ENCODE measurements at regions not wholly inside any gene's neighbourhood (a gene's known extent, or its start where the extent isn't known, plus 50 kb on each side); places are given as distances from the start of the nearest gene placed in this dataset.

- H3K4me1 ChIP-seq (ENCODE audit: control insufficient read depth in 1 of 2, low read depth in 2 of 2) = no peaks in the 10 kb centered on the region
- H3K9me3 ChIP-seq = no peaks in the 10 kb centered on the region
- no peak overlapping the region for H3K4me3 ChIP-seq
- ATAC-seq (ENCODE audit: insufficient number of reproducible peaks, low FRiP score, low read depth) (no peak), DNase-seq (ENCODE audit: low spot score) (no peak)
- no peaks in the 10 kb centered on the region for H3K36me3 ChIP-seq
- no peaks in the 10 kb centered on the region for H3K27me3 ChIP-seq (replicated peaks; ENCODE audit: insufficient read depth)
- no peak overlapping the region for H3K27ac ChIP-seq
- no peak for TF ChIP-seq CTCF (IDR thresholded peaks at IDR 0.05)
These were observed 336.4 kb downstream of the EIPR1 start for GRCh38 chr2:3041246-3041645.

GRCh38 chr2:3040496-3041140, 337.0 kb downstream of the EIPR1 start:
- no peak overlapping the region for H3K27ac ChIP-seq
- H3K4me3 ChIP-seq = no peak overlapping the region
- no peaks in the 10 kb centered on the region for H3K27me3 ChIP-seq (replicated peaks; ENCODE audit: insufficient read depth)
- no peaks in the 10 kb centered on the region for H3K4me1 ChIP-seq (ENCODE audit: control insufficient read depth in 1 of 2, low read depth in 2 of 2)
- ATAC-seq (ENCODE audit: insufficient number of reproducible peaks, low FRiP score, low read depth) (no peak), DNase-seq (ENCODE audit: low spot score) (no peak)
- TF ChIP-seq CTCF (IDR thresholded peaks at IDR 0.05) = no peak
- no peaks in the 10 kb centered on the region for H3K9me3 ChIP-seq
- H3K36me3 ChIP-seq = no peaks in the 10 kb centered on the region

GRCh38 chr2:3040066-3040428, 337.6 kb downstream of the EIPR1 start:
- Histone ChIP-seq H3K9me3 (no peaks in the 10 kb centered on the region), H3K27me3 (replicated peaks; ENCODE audit: insufficient read depth) (no peaks in the 10 kb centered on the region), H3K4me3 (no peak overlapping the region), H3K27ac (no peak overlapping the region), H3K4me1 (ENCODE audit: control insufficient read depth in 1 of 2, low read depth in 2 of 2) (no peaks in the 10 kb centered on the region), H3K36me3 (no peaks in the 10 kb centered on the region)
- DNase-seq (ENCODE audit: low spot score) (no peak), ATAC-seq (ENCODE audit: insufficient number of reproducible peaks, low FRiP score, low read depth) (no peak)
- no peak for TF ChIP-seq CTCF (IDR thresholded peaks at IDR 0.05)

GRCh38 chr2:3039188-3040065, 338.2 kb downstream of the EIPR1 start:
- TF ChIP-seq CTCF (IDR thresholded peaks at IDR 0.05) = no peak
- DNase-seq (ENCODE audit: low spot score) = no peak
- Histone ChIP-seq H3K27me3 (replicated peaks; ENCODE audit: insufficient read depth) (no peaks in the 10 kb centered on the region), H3K27ac (no peak overlapping the region), H3K9me3 (no peaks in the 10 kb centered on the region), H3K4me3 (no peak overlapping the region), H3K4me1 (ENCODE audit: control insufficient read depth in 1 of 2, low read depth in 2 of 2) (no peaks in the 10 kb centered on the region), H3K36me3 (no peaks in the 10 kb centered on the region)
- ATAC-seq (ENCODE audit: insufficient number of reproducible peaks, low FRiP score, low read depth) = no peak

GRCh38 chr2:3038636-3039035, 339.0 kb downstream of the EIPR1 start:
- H3K27me3 ChIP-seq (replicated peaks; ENCODE audit: insufficient read depth) = no peaks in the 10 kb centered on the region
- H3K36me3 ChIP-seq = no peaks in the 10 kb centered on the region
- no peaks in the 10 kb centered on the region for H3K9me3 ChIP-seq
- ATAC-seq (ENCODE audit: insufficient number of reproducible peaks, low FRiP score, low read depth) (no peak), DNase-seq (ENCODE audit: low spot score) (no peak)
- no peak for TF ChIP-seq CTCF (IDR thresholded peaks at IDR 0.05)
- H3K27ac ChIP-seq = no peak overlapping the region
- no peak overlapping the region for H3K4me3 ChIP-seq
- no peaks in the 10 kb centered on the region for H3K4me1 ChIP-seq (ENCODE audit: control insufficient read depth in 1 of 2, low read depth in 2 of 2)
